Sigmoid colon (tissue), 6 donors: ENCODE measurements at regions not wholly inside any gene's neighbourhood (a gene's known extent, or its start where the extent isn't known, plus 50 kb on each side); places are given as distances from the start of the nearest gene placed in this dataset.
"Not testable (repeated sequence)": the region's sequence is repeated elsewhere in the genome, so short reads cannot be mapped to it uniquely, and the experiment has no call there.

ENCODE experiments used
- DNase-seq: peaks from one replicate; pipeline ENCODE4 v3.0.0-alpha.2; 2019
- H3K27ac ChIP-seq, 4 donors: fragments of 200-600 bp; sonication (generic); one replicate each; pipeline ENCODE4 v1.5.1; 2016 to 2019; ENCODE audit warnings: mild to moderate bottlenecking in 1 of 4
- H3K27me3 ChIP-seq, 3 donors: fragments of 200-600 bp; sonication (generic); one replicate each; pipeline ENCODE4 v1.5.1; 2019; ENCODE audit warnings: mild to moderate bottlenecking in 1 of 3
- H3K36me3 ChIP-seq, 4 donors: fragments of 200-600 bp; sonication (generic); one replicate each; pipeline ENCODE4 v1.5.1; 2016 to 2019
- H3K4me1 ChIP-seq, 4 donors: fragments of 200-600 bp; sonication (generic); one replicate each; pipeline ENCODE4 v1.5.1; 2017 to 2019
- H3K4me3 ChIP-seq, 4 donors: fragments of 200-600 bp; sonication (generic); one replicate each; pipeline ENCODE4 v1.5.1; 2017 to 2019; ENCODE audit warnings: mild to moderate bottlenecking in 2 of 4, moderate library complexity in 1 of 4
- H3K9me3 ChIP-seq, 4 donors: fragments of 200-600 bp in 3 of 4; sonication (generic) in 3 of 4; one replicate each; pipeline versions ENCODE4 v1.5.1 to v1.6.1; 2013 to 2019
- CTCF ChIP-seq, 4 experiments: fragments of 450-650 bp in 3 of 4; fragments of 200-600 bp in 1 of 4; IDR thresholded peaks; one replicate each; pipeline ENCODE4 v1.5.1; 2016 to 2019; ENCODE audit warnings: antibody characterized with exemption in 4 of 4, mild to moderate bottlenecking in 3 of 4, moderate library complexity in 2 of 4
- EP300 ChIP-seq, 4 donors: sonication (generic); formaldehyde crosslinking; IDR thresholded peaks; one replicate each; pipeline ENCODE4 v1.6.1; 2017; ENCODE audit warnings: antibody characterized with exemption in 4 of 4
- POLR2A ChIP-seq, 2 donors: fragments of 450-650 bp; IDR thresholded peaks; one replicate each; pipeline ENCODE4 v1.6.1; 2016; ENCODE audit warnings: antibody characterized with exemption in 2 of 2, mild to moderate bottlenecking in 2 of 2, moderate library complexity in 2 of 2
- POLR2AphosphoS5 ChIP-seq, 4 donors: sonication (generic); formaldehyde crosslinking; IDR thresholded peaks; one replicate each; pipeline ENCODE4 v1.6.1; 2017; ENCODE audit warnings: antibody characterized with exemption in 4 of 4
- WGBS, 2 donors: extraction: QIAGEN DNeasy Blood & Tissue Kit; methylation state at CpG; one replicate each; pipeline ENCODE4 v1.1.7; 2013; 5-methylcytosine and 5-hydroxymethylcytosine counted together
- intact Hi-C: fragments of 100-400 bp; cut with DNase I; formaldehyde crosslinking; loops from one replicate; pipeline ENCODE4 v1.15.1; 2023
- donor health status: healthy with polysubstance abuse.
- donor health status: healthy.

- Histone ChIP-seq H3K9me3 (peaks cover 0 to 3% (median 0%) of the 10 kb centered on the region in 4 donors), H3K27ac (no peak overlapping the region), H3K36me3 (no peaks in the 10 kb centered on the region), H3K4me3 (no peak overlapping the region), H3K27me3 (no peaks in the 10 kb centered on the region), H3K4me1 (no peaks in the 10 kb centered on the region)
- TF ChIP-seq POLR2AphosphoS5 (IDR thresholded peaks at IDR 0.05) (no peak), CTCF (IDR thresholded peaks at IDR 0.05) (no peak), EP300 (IDR thresholded peaks at IDR 0.05) (no peak), POLR2A (IDR thresholded peaks at IDR 0.05) (no peak)
- 81 to 87% methylated on average over 4 of the region's 4 CpGs for WGBS, 2 donors
- DNase-seq = no peak
- intact Hi-C loops = no loop called here
These were observed 604.5 kb downstream of the DOK5 start for GRCh38 chr20:55079917-55080316.

- H3K9me3 ChIP-seq, H3K36me3 ChIP-seq, H3K4me1 ChIP-seq, intact Hi-C loops, H3K27me3 ChIP-seq, H3K4me3 ChIP-seq, H3K27ac ChIP-seq, DNase-seq: not testable (repeated sequence)
- 92 to 95% methylated on average over 19 of the region's 19 CpGs for WGBS, 2 donors
These were observed 599.0 kb downstream of the DOK5 start for GRCh38 chr20:55074266-55074840.

GRCh38 chr20:55070001-55070400 is 594.6 kb downstream of the DOK5 start:
- H3K4me3 ChIP-seq = no peak overlapping the region
- intact Hi-C loops = no loop called here
- H3K9me3 ChIP-seq = peaks cover 0 to 4% (median 0%) of the 10 kb centered on the region in 4 donors
- TF ChIP-seq CTCF (IDR thresholded peaks at IDR 0.05) = no peak
- 47 to 51% methylated on average over 1 of the region's 1 CpG for WGBS, 2 donors
- no peaks in the 10 kb centered on the region for H3K36me3 ChIP-seq
- DNase-seq = no peak
- no peaks in the 10 kb centered on the region for H3K4me1 ChIP-seq
- no peak overlapping the region for H3K27ac ChIP-seq
- no peaks in the 10 kb centered on the region for H3K27me3 ChIP-seq

GRCh38 chr20:55067158-55067825 is 591.9 kb downstream of the DOK5 start:
- no peak for DNase-seq
- intact Hi-C loops = no loop called here
- Histone ChIP-seq H3K4me1 (no peaks in the 10 kb centered on the region), H3K27ac (no peak overlapping the region), H3K27me3 (no peaks in the 10 kb centered on the region), H3K4me3 (no peak overlapping the region), H3K9me3 (peaks cover 0 to 15% (median 2%) of the 10 kb centered on the region in 4 donors), H3K36me3 (no peaks in the 10 kb centered on the region)
- TF ChIP-seq POLR2A (IDR thresholded peaks at IDR 0.05) (no peak), CTCF (IDR thresholded peaks at IDR 0.05) (no peak), EP300 (IDR thresholded peaks at IDR 0.05) (no peak), POLR2AphosphoS5 (IDR thresholded peaks at IDR 0.05) (no peak)
- WGBS, 2 donors = 87 to 89% methylated on average over 7 of the region's 7 CpGs

GRCh38 chr20:55058938-55059337 is 583.5 kb downstream of the DOK5 start:
- Histone ChIP-seq H3K27ac (no peak overlapping the region), H3K4me3 (no peak overlapping the region), H3K36me3 (no peaks in the 10 kb centered on the region), H3K27me3 (no peaks in the 10 kb centered on the region), H3K4me1 (no peaks in the 10 kb centered on the region), H3K9me3 (peaks cover 0 to 4% (median 0%) of the 10 kb centered on the region in 4 donors)
- 22 to 69% methylated on average over 1 of the region's 1 CpG for WGBS, 2 donors
- TF ChIP-seq POLR2AphosphoS5 (IDR thresholded peaks at IDR 0.05) (no peak), POLR2A (IDR thresholded peaks at IDR 0.05) (no peak)
- no peak for DNase-seq
- intact Hi-C loops = no loop called here
